Neural progenitor cell (in vitro differentiated cells): ENCODE measurements at regions not wholly inside any gene's neighbourhood (a gene's known extent, or its start where the extent isn't known, plus 50 kb on each side); places are given as distances from the start of the nearest gene placed in this dataset.

Source experiments
- CTCF ChIP-seq: fragments of 200-600 bp; sonication (generic); IDR thresholded peaks from 2 replicates; pipeline ENCODE4 v1.5.1; 2017; ENCODE audit warnings: antibody characterized with exemption, mild to moderate bottlenecking
- EZH2 ChIP-seq: fragments of 200-600 bp; sonication (generic); IDR thresholded peaks from 2 replicates; pipeline ENCODE4 v1.6.1; 2017; ENCODE audit warnings: antibody characterized with exemption, mild to moderate bottlenecking, moderate library complexity
- EZH2phosphoT487 ChIP-seq: fragments of 200-600 bp; sonication (generic); IDR thresholded peaks from 2 replicates; pipeline ENCODE4 v1.6.1; 2017; ENCODE audit warnings: antibody characterized with exemption

GRCh38 chr17:79452706-79453105 lies 158.1 kb downstream of the RBFOX3 start:
- TF ChIP-seq EZH2 = no peak
- no peak for TF ChIP-seq CTCF
- no peak for TF ChIP-seq EZH2phosphoT487
